ENCODE measurements at regions not wholly inside any gene's neighbourhood (a gene's known extent, or its start where the extent isn't known, plus 50 kb on each side); places are given as distances from the start of the nearest gene placed in this dataset.

DNA sequence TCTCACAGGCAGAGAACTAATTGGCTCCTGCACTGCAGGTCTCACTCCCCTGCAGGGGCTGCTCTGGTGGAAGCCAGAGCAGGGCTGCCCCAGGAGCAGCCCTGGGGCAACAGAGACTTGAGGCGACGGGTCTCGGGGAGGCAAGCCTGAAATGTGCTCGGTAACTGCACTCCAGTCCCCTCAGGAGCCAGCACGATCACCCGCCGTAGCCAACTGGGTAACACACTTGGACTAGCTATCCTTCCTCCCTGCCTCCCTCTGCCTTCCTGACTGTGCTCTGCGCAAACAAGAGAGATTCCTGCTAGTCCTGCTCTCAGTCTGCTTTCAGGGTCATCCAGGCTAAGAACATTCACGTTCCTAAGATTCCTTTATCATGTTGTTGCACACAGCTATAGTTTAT is 140.7 kb upstream of the NSMCE3 start (continued):
- TF ChIP-seq, protein P1, sequence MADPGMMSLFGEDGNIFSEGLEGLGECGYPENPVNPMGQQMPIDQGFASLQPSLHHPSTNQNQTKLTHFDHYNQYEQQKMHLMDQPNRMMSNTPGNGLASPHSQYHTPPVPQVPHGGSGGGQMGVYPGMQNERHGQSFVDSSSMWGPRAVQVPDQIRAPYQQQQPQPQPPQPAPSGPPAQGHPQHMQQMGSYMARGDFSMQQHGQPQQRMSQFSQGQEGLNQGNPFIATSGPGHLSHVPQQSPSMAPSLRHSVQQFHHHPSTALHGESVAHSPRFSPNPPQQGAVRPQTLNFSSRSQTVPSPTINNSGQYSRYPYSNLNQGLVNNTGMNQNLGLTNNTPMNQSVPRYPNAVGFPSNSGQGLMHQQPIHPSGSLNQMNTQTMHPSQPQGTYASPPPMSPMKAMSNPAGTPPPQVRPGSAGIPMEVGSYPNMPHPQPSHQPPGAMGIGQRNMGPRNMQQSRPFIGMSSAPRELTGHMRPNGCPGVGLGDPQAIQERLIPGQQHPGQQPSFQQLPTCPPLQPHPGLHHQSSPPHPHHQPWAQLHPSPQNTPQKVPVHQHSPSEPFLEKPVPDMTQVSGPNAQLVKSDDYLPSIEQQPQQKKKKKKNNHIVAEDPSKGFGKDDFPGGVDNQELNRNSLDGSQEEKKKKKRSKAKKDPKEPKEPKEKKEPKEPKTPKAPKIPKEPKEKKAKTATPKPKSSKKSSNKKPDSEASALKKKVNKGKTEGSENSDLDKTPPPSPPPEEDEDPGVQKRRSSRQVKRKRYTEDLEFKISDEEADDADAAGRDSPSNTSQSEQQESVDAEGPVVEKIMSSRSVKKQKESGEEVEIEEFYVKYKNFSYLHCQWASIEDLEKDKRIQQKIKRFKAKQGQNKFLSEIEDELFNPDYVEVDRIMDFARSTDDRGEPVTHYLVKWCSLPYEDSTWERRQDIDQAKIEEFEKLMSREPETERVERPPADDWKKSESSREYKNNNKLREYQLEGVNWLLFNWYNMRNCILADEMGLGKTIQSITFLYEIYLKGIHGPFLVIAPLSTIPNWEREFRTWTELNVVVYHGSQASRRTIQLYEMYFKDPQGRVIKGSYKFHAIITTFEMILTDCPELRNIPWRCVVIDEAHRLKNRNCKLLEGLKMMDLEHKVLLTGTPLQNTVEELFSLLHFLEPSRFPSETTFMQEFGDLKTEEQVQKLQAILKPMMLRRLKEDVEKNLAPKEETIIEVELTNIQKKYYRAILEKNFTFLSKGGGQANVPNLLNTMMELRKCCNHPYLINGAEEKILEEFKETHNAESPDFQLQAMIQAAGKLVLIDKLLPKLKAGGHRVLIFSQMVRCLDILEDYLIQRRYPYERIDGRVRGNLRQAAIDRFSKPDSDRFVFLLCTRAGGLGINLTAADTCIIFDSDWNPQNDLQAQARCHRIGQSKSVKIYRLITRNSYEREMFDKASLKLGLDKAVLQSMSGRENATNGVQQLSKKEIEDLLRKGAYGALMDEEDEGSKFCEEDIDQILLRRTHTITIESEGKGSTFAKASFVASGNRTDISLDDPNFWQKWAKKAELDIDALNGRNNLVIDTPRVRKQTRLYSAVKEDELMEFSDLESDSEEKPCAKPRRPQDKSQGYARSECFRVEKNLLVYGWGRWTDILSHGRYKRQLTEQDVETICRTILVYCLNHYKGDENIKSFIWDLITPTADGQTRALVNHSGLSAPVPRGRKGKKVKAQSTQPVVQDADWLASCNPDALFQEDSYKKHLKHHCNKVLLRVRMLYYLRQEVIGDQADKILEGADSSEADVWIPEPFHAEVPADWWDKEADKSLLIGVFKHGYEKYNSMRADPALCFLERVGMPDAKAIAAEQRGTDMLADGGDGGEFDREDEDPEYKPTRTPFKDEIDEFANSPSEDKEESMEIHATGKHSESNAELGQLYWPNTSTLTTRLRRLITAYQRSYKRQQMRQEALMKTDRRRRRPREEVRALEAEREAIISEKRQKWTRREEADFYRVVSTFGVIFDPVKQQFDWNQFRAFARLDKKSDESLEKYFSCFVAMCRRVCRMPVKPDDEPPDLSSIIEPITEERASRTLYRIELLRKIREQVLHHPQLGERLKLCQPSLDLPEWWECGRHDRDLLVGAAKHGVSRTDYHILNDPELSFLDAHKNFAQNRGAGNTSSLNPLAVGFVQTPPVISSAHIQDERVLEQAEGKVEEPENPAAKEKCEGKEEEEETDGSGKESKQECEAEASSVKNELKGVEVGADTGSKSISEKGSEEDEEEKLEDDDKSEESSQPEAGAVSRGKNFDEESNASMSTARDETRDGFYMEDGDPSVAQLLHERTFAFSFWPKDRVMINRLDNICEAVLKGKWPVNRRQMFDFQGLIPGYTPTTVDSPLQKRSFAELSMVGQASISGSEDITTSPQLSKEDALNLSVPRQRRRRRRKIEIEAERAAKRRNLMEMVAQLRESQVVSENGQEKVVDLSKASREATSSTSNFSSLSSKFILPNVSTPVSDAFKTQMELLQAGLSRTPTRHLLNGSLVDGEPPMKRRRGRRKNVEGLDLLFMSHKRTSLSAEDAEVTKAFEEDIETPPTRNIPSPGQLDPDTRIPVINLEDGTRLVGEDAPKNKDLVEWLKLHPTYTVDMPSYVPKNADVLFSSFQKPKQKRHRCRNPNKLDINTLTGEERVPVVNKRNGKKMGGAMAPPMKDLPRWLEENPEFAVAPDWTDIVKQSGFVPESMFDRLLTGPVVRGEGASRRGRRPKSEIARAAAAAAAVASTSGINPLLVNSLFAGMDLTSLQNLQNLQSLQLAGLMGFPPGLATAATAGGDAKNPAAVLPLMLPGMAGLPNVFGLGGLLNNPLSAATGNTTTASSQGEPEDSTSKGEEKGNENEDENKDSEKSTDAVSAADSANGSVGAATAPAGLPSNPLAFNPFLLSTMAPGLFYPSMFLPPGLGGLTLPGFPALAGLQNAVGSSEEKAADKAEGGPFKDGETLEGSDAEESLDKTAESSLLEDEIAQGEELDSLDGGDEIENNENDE (IDR thresholded peaks at IDR 0.05; ENCODE audit: insufficient replicate concordance, low read length) = no peak
- no peak for TF ChIP-seq EZH2 (IDR thresholded peaks at IDR 0.05; ENCODE audit: low read depth, low read length, severe bottlenecking)

Data from H1 (cell line).